Stimulated activated CD4-positive, alpha-beta T cell treated with anti-CD3 and anti-CD28 coated beads, Interleukin-4, amount 100 ng/mL, for 1 hour (primary cell): ENCODE measurements at regions not wholly inside any gene's neighbourhood (a gene's known extent, or its start where the extent isn't known, plus 50 kb on each side); places are given as distances from the start of the nearest gene placed in this dataset.

Experiments used
- DNase-seq: peaks from one replicate; pipeline ENCODE4 v3.0.0-alpha.2; 2020

DNA sequence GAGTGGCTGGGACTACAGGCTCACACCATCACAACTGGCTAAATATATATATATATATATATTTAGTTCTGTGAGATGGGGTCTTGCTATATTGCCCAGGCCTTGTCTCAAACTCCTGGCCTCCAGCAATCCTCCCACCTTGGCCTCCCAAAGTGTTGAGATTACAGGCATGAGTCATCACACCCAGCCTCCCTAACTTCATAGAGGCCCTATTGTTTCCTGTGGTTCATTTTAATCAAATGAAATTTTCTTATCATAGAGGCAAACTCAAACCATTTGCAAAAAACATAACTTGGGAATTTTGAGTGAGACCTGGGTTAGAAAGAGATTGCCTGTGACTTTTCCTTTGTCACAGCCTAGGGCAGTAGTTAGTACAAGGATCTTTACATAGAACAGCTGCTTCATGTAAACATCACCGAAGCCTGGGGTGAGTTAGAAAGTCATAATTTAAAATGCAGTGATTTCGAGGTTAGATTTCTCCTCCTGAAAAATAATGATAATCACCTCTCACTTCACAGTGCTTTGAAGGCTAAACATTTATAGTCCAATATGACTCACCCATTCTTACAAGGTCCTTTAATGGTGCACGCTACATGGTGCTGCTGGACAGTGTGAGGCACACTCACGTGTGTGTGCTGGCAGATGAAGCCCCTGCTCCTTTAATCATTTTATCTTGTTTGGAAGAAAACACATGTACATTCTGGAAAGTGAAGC is 188.9 kb downstream of the RHOU start:
- no peak for DNase-seq

DNA sequence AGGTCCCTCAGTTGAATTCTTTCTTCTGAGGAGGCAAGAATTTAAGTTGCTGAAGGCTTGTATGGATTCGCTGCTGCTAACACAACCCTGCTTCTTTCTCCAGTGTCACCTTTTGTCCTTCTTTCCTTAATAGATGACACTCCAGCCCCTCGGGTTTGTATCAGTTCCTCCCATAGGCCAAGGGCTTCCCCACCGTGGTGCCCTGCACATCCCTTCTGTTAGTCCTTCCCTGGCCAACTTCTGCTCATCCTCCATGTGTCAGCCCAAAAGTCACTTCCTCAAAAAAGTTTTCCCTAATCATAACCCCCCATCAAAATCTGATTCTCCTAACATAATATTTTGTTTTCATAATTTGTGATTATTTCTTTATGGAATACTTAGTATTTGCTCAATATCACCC is 190.4 kb downstream of the RHOU start:
- no peak for DNase-seq

DNA sequence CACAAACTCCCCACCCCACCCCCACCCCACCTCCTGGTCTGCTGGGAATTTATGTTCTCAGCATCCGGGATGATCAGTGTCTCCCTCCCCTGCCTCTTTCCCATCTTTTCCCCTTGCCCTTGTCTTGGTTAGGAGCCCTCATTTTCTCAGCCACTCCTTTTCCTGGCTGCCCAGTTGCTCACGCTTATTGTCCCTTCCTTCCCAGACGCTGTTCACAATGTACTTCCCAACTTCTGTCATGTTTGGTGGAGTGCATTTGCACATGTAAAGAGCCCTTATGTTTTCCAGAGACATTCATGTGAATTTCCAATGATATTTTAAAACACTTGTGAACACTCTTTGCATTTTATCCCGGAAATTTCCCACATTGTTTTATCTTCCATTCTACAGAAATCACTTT is 192.1 kb downstream of the RHOU start:
- no peak for DNase-seq

DNA sequence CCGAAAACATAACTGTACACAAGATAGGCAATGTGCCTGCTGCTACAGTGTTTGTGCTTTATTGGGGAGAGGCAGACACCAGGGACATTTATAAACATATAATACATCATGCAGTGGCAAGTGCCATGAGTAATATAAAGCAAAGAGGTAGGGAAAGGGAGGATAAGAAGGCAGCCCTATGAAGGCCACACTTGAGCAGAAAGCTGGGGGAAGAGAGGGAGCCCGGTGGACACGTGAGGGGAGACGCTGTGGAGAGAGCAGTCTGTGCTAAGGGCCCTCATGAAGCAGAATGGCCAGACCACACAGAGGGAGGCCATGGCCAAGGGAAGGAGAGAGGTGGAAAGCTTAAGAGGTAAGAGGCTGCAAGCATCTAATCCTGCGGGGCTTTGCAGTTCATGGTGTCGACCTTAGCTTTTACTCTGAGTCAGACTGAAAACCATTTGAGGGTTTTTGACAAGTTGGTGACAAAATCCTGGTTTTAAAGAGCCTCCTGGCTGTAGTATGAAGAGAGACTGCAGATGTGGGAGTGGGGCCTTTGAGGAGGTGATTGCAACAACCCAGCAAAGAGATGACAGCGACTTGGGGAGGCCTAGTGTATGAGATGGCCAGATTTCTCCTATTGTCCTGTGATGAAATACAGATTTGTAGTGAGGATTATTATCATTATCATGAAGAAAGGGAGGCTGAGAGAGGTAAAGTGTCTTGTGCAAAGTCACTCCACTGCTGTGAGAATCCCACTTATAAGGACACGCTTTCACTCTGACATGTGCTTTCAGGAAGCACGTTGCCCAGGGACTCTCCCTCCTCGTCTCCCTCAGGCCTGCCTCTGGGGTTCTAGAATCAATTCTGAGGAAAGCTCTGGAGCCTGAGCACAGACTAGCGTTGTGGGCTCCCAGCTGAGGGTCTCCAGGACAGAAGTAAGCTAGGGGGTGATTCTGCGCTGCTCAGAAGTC is 192.9 kb downstream of the RHOU start:
- DNase-seq: no peak

DNA sequence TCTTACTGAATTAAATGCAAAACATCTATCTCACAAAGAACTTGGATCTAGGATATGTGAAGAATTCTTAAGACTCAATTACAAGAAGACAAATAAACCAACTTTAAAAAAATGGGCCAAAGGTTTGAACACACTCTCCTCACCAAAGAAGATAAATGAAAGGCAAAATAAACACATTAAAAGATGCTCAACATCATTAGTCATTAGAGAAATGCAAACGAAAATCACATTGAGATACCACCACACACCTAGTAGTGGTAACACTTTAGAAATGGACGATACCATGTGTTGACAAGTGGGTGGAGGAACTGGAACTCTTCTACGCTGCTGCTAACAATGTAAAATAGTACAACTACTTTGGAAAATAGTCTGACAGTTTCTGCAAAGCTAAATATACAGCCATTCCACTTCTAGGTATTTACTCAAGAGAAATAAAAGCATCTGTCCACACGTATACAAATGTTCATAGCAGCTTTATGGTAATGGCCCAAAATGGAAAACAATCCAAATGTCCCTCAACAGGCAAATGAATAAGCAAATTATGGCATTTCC is 194.3 kb downstream of the RHOU start:
- DNase-seq: no peak

DNA sequence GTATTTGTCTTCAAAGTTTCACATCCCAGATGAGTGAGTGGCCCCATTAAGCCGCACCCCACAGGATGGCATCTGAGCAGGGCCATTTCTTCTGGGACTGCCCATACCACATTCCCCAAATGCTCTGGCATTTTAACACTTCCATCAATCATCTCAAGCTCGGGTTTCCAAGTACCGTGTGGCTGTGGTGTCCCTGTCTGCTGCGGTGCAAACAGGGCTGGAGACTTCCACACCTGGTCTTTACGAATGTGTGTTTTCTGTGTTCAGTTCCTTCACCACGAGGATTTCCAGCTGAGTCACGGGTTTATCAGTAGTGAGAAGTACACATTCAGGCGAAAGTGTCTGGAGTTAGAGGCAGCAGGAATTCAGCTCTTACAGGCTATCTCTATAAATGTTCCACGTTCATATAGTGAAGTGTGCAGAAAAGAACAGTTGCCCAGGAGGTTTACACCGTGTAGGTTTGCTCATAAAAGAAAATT is 195.2 kb downstream of the RHOU start:
- DNase-seq: no peak

DNA sequence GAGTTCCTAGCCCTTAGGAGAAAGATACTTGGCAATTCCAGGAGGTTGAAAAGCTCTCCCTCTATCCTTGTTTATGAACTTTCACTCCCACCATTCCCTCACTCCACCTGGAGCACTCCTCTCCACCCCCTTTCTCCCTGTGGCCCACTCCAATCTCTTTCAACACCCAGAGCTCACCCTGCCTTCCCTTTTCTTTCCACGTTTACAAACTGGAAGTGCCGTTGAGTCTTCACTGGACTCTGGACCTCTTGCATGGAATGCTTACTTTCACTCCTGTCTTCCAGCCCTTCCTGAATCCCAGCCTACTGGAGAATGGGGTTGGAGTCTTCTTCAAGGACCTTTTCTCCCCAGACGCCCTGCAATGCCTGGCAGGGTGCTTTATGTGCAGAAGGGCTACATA is 198.5 kb downstream of the RHOU start:
- DNase-seq: no peak

DNA sequence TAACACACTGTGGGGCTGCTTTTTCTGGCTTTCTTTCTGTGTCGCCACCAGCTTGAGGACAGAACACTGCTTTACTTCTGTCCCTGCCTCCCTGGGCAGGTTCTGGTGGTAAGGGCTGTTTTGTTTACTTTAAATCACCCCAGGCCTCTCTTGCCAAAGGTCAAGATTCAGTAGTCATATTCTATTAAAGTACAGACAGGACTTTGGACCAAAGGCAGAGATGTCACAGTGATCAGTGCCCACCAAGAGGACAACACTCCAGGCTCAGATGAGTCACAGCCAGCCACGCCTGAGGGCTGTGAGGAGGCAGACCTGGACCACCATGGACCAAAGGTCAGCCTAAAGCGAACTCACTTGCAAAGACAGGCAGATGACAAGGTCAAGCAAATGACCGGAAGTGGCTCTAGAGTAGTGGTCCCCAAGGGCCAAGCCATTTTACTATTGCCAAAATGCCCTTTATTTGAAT is 200.0 kb downstream of the RHOU start:
- no peak for DNase-seq

DNA sequence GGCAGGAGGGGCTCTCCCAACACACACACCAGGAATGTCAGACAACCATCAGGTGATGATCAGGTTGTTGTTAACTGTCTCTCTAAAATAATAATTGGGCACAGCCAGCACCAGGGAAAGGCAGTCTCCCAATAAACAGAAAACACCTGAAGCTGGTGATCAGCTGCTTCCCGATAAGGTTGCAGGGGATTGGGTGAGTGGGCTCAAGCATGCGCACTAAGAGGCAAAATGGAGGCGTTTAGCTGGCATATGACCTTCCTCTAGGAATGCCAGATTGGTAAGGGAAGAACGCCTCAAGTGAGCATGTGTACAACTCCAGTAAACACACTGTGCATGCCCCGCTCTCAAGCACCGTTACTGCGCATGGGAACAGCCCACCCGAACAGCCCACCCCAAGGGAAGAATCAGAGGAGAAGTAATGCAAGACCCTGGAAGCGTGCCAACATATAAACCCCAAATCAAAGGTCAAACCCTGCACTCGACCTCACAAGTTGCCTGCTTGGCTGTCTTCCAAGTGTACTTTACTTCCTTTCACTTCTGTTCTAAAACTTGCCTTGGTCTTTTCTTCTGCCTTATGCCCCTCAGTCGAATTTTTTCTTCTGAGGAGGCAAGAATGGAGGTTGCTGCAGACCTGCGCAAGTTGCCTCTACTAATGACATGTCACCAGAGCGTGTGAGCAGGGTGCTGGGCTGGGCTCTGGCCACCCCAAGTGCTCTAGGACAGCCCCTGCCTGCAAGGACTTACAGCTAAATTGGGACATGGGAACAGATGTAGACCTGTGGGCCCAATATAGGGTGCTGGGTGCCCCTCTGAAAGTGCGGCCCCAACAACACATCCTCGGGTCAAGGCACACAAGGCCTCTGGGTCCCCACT is 200.8 kb downstream of the RHOU start:
- DNase-seq: no peak

DNA sequence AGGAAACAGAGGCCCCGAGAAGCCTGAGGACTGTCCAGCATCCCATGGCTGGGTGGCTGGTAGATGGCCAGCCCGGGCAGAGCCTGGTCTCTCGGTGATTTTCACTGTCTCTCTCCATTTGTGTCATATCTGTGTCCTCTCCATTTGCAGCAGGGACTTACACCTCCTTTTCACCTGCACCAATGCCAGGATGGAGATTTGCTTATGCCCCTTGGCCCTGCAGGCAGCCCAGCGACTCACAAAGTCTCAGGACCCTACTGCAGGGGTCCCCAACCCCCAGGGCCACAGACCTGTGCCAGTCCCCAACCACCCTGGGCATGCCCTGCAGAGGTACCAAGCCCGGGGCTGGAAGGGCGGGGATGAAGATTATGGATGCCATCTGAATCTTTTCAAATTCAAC is 201.6 kb downstream of the RHOU start:
- no peak for DNase-seq

DNA sequence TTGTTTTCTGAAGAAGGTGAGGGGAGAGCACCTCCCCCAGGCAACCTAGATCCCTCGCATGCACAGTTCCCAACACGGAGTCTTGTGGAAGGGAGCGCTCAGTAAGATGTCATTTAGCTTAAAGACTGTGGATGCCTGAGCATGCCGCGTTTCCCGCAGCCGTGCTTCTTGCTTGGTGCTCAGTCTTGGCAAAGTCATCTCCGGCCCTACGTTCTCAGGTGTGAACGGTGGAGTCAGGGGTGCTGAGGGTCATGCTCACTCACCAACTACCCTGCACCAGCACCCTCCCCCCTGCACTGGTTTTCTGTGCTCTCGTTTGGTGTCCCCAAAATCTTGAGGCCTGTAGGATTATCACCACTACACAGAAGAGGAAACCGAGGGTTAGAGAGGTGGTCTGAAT is 202.1 kb downstream of the RHOU start:
- no peak for DNase-seq

DNA sequence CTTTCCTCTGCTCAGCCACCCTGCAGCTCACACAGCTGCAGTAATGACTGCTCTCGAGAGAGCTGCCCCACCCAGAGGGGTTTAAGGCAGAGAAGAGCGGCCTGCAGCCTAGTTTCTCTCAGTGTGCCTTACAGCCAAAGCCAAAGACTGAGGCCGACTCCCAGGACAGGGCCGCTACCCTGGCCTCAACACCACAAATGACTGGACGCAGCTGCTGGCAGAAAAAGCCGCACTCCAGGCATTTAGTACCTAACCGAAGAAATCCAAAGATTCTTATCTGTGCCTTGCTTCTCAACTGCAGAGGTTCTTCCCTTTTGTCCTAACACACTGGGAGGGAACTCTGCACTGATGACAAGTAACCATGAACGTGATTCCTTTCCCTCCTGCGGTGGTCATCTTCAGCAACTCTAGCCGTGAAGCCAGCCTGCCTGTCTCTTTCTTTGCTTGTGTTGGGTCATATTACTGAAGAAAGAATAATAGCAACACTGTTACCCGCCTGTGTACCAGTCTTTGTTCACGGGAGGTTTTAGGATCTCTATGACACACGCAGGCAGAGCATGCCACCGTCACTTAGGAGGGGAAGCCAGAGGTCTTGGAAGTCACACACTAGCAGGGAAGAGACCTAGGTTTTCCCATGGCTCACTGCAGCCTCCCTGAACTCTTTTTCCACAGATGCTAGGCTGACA is 202.7 kb downstream of the RHOU start:
- DNase-seq: no peak

DNA sequence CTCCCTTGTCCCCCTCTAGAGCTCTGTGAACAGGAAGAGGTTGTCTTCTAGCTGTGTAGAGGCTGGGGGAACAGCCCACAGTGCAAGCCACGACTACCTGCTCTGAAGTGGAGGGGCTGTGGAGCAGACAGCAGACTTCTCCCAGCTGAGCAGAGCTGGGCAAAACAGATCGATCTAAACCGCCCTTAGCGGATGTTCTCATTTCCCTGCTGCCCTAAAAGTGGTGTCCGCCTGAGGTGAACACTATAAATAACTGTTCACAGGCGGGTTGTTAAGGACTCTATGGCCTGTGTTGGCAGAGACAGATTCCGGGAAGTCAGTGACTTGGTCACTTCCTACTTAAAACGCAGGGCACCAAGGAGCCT is 203.2 kb downstream of the RHOU start:
- no peak for DNase-seq

DNA sequence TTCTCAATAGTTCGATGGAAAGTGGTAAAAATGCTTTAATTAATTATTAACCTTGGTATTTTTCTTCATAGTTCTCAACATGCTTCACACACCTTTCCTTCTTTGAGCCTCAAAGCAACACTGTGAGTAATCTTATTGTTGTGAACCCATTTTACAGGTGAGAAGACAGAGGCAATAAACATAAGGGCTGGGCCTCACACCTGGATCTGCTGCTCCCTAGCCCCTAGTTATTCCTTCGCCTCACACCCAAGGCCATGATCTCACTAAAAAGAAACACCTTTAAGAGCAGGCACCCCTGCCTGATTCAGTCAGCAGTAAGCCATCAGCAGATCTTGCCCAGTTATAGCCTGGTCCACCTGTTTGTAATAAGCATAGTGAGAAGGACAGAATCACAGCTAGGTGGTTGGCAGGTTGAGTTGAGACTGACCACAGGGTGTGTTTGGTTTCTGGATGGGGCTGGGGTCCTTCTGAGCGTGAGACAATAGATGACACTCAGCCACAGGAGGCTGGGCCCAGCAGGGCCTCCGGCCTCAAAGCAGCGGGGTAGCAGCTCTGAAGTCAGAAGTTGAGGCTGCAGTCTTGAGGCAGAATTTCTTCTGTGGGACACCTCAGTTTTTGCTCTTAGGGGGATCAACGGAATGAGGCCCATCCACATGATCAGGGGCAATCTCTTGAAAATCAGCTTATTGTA is 203.9 kb downstream of the RHOU start:
- DNase-seq: no peak

DNA sequence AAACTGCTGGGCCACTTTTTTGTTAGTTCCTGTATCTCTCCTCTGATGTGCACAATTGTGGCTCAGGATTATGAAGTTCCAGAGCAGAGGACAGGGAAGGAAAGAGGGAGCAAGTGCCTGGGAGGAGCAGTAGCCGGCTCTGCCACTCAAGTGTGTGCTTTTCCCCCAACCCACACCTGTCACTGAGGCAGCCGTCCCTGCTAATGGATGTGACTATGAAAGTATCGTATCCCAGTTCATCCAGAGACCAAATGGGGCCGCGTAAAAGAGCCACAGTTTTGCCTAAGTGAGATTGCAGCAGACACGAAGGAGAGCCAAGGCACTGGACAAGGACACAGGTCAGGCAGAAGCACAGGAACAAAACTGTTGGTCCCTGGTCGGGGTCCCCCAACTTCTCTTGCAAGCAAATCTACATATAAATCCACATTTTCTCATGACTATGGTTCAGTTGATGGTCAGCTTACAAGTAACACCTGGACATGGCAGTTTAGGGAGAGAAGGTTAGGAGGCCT is 204.7 kb downstream of the RHOU start:
- no peak for DNase-seq

DNA sequence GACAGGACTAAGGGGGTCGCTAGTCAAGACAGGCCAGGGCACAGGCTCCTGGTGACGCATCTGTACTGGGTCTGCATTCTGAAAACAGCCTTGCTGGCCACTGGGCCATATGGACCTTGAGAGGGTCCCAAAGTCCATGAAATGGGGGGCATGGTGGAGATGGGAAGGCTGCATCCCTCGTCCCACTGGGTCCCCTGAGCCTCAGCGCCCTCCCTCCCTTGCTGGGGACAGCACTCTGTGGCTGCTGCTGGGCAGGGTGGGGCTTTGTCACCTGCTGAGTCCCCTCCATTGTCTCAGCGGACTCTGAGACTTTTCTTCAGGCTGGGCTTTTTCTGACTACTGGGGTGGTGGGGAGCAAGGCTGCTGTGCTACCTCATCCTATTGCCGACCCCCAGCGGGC is 205.2 kb downstream of the RHOU start:
- DNase-seq: no peak

DNA sequence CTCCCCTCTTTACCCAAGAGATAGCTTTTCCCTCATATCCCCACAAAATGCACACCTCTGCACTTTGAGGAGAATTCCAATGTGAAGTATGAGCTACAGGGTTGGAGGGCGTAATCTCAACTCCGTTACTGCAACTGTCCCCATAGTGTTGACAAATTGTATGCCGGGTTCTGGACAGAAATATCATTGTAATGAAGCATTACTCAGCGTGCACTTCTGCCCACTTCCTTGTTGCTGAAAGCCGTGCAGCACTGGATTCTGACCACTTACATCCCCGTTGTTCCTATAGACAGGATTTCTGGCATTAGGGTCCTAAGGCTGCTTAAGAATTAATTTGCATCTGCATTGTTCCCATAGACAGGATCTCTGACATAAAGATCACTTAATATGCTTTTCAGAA is 205.6 kb downstream of the RHOU start:
- DNase-seq: no peak

DNA sequence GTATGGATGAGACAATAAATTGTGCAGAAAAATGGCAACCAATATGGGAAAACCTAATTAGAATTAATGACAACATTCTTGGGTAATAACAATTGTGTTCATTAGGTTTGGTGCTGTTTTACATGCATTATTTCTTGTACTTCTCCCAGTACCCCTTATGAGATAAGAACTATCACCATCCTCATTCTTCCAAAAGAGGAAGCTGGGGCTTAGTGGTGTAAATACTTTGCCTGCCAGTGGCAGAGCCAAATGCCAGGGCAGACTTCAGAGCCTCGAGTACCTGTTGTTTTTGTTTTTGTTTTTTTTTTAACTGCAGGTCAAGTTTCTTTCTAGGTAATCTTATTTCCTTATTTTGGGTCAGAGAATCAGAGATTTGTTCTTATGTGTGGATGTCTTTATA is 206.4 kb downstream of the RHOU start:
- DNase-seq: no peak

DNA sequence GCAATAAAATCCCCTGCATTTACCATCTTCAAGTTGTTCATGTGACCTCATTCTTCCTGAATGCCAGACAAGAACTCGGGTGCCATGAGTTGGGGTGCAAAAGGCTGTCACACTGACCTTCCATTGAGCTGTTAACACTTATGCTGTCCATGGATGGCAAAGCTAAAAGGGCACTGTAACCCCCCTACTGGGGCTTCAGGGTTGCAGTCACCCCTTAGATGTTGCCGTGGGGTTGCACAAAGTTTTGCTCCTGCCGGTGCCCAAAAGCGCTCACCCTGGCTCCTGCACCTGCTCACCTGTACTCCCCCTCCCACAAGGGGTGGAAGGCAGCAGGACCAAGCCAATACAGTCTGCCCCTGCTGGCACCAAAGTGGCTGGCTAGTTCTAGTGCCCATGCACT is 208.2 kb downstream of the RHOU start:
- DNase-seq: no peak

DNA sequence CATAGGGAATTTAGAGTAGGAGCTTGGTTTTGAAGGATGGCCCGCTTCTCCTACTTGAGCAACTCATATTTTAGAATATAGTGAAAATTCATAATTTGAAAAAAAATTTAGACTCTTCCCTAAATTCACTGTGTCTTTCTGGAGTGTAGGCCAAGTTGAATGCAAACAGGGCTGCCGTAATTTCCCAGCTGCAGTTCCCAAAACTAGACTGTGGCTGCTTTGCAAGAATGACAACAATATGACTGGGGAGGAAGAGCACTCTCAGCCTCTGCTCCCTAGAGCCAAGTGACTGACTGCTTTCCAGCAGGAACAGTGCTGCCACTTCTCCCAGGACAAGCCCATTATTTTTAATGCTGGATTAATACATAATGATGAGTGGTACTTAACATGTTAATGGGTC is 209.0 kb downstream of the RHOU start:
- no peak for DNase-seq

DNA sequence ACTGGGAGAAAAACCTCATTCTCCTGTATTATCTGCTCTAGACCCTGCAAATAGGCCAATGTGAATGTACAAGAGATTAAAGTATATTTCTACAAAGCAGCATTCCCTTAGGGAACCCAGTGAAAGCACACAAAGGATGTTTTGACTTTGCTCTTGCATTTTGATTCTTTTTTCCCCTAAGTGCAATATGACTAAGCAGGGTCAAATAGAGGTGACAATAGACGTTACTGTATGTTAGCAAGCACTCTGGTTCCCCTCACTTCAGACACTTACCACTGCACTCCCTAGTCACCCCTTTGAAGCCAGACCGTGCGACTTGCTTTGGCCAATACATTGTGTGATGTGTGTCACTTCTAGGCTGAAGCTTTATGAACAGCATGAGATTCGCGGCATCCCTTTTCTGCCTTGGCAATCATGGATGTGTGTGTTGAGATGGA is 209.7 kb downstream of the RHOU start:
- no peak for DNase-seq
